Activated CD4-positive, alpha-beta T cell treated with anti-CD3 and anti-CD28 coated beads for 48 hours (primary cell): ENCODE measurements at regions not wholly inside any gene's neighbourhood (a gene's known extent, or its start where the extent isn't known, plus 50 kb on each side); places are given as distances from the start of the nearest gene placed in this dataset.

Source experiments
- DNase-seq: peaks from one replicate; pipeline ENCODE4 v3.0.0-alpha.2; 2020

GRCh38 chr3:31479431-31479830 is 53.3 kb upstream of the STT3B start:
- DNase-seq: no peak

GRCh38 chr3:31481697-31482096 is 51.0 kb upstream of the STT3B start:
- no peak for DNase-seq

- no peak for DNase-seq
Observed at GRCh38 chr3:31482493-31483200, 50.1 kb upstream of the STT3B start.
